Neural progenitor cell (in vitro differentiated cells): ENCODE measurements at regions not wholly inside any gene's neighbourhood (a gene's known extent, or its start where the extent isn't known, plus 50 kb on each side); places are given as distances from the start of the nearest gene placed in this dataset.

Experiments
- DNase-seq: peaks from one replicate; pipeline ENCODE4 v3.0.0-alpha.2; 2016; ENCODE audit warnings: low spot score
- H2AFZ ChIP-seq: fragments of 200-600 bp; sonication (generic); replicated peaks from 2 replicates; pipeline ENCODE4 v1.6.1; 2016; ENCODE audit warnings: antibody characterized with exemption
- H3F3A ChIP-seq: fragments of 200-600 bp; sonication (generic); 2 replicates; pipeline ENCODE4 v1.6.1; 2016; ENCODE audit warnings: antibody characterized with exemption, low read depth
- H3K27ac ChIP-seq: fragments of 200-600 bp; sonication (generic); 2 replicates; pipeline ENCODE4 v1.5.1; 2016; ENCODE audit warnings: mild to moderate bottlenecking
- H3K27me3 ChIP-seq: fragments of 200-600 bp; sonication (generic); 2 replicates; pipeline ENCODE4 v1.6.1; 2016; ENCODE audit warnings: mild to moderate bottlenecking, moderate library complexity
- H3K36me3 ChIP-seq: fragments of 200-600 bp; sonication (generic); 2 replicates; pipeline ENCODE4 v1.5.1; 2016
- H3K4me1 ChIP-seq: fragments of 200-600 bp; sonication (generic); 2 replicates; pipeline ENCODE4 v1.6.1; 2016; ENCODE audit warnings: mixed run types
- H3K4me2 ChIP-seq: fragments of 200-600 bp; sonication (generic); 2 replicates; pipeline ENCODE4 v1.6.1; 2016
- H3K4me3 ChIP-seq: fragments of 200-600 bp; sonication (generic); 2 replicates; pipeline ENCODE4 v1.5.1; 2016
- H3K79me2 ChIP-seq: fragments of 200-600 bp; sonication (generic); 2 replicates; pipeline ENCODE4 v1.6.1; 2016; ENCODE audit warnings: low read depth
- H3K9ac ChIP-seq: fragments of 200-600 bp; sonication (generic); 2 replicates; pipeline ENCODE4 v1.6.1; 2016
- H3K9me3 ChIP-seq: fragments of 200-600 bp; sonication (generic); 2 replicates; pipeline ENCODE4 v1.5.1; 2016; ENCODE audit warnings: low read depth
- H4K20me1 ChIP-seq: fragments of 200-600 bp; sonication (generic); 2 replicates; pipeline ENCODE4 v1.6.1; 2016; ENCODE audit warnings: low read depth
- H3K27ac Mint-ChIP-seq: 3 replicates; pipeline ENCODE4 v1.8.0; 2021; ENCODE audit warnings: mixed read lengths
- H3K27me3 Mint-ChIP-seq: 2 replicates; pipeline ENCODE4 v1.8.0; 2022; ENCODE audit warnings: low read depth, mild to moderate bottlenecking, inconsistent platforms, moderate library complexity, mixed read lengths; ENCODE audit not compliant: insufficient read depth
- H3K36me3 Mint-ChIP-seq: 3 replicates; pipeline ENCODE4 v1.8.0; 2021; ENCODE audit warnings: mixed read lengths
- H3K4me1 Mint-ChIP-seq: 3 replicates; pipeline ENCODE4 v1.8.0; 2021; ENCODE audit warnings: mixed read lengths
- H3K4me3 Mint-ChIP-seq: 3 replicates; pipeline ENCODE4 v1.8.0; 2021; ENCODE audit warnings: mild to moderate bottlenecking, moderate library complexity, mixed read lengths
- H3K9me3 Mint-ChIP-seq: 3 replicates; pipeline ENCODE4 v1.8.0; 2020; ENCODE audit warnings: mixed read lengths
- CTCF ChIP-seq: fragments of 200-600 bp; sonication (generic); IDR thresholded peaks from 2 replicates; pipeline ENCODE4 v1.5.1; 2017; ENCODE audit warnings: antibody characterized with exemption, mild to moderate bottlenecking
- EZH2 ChIP-seq: fragments of 200-600 bp; sonication (generic); IDR thresholded peaks from 2 replicates; pipeline ENCODE4 v1.6.1; 2017; ENCODE audit warnings: antibody characterized with exemption, mild to moderate bottlenecking, moderate library complexity
- EZH2phosphoT487 ChIP-seq: fragments of 200-600 bp; sonication (generic); IDR thresholded peaks from 2 replicates; pipeline ENCODE4 v1.6.1; 2017; ENCODE audit warnings: antibody characterized with exemption

GRCh38 chr3:88626456-88627120 lies 476.8 kb downstream of the C3orf38 start:
- H3K36me3 ChIP-seq, result no peaks in the 10 kb centered on the region
- no peak overlapping the region for H3K4me3 ChIP-seq
- H3K36me3 Mint-ChIP-seq, result no peaks in the 10 kb centered on the region
- no peaks in the 10 kb centered on the region for H3K79me2 ChIP-seq
- no peaks in the 10 kb centered on the region for H4K20me1 ChIP-seq
- no peaks in the 10 kb centered on the region for H3K27me3 Mint-ChIP-seq
- no peak overlapping the region for H3K27ac Mint-ChIP-seq
- H3K9me3 ChIP-seq, result no peaks in the 10 kb centered on the region
- H3K4me1 ChIP-seq, result no peaks in the 10 kb centered on the region
- no peak overlapping the region for H3K9ac ChIP-seq
- DNase-seq, result no peak
- H3K4me3 Mint-ChIP-seq, result no peak overlapping the region
- no peaks in the 10 kb centered on the region for H3K9me3 Mint-ChIP-seq
- TF ChIP-seq CTCF (no peak), EZH2 (no peak), EZH2phosphoT487 (no peak)
- no peaks in the 10 kb centered on the region for H3K27me3 ChIP-seq
- H3K27ac ChIP-seq, result no peak overlapping the region
- H3K4me2 ChIP-seq, result no peak overlapping the region
- no peaks in the 10 kb centered on the region for H3F3A ChIP-seq
- H3K4me1 Mint-ChIP-seq, result no peaks in the 10 kb centered on the region
- H2AFZ ChIP-seq, result peak overlapping the region; percentile 34

- Mint-ChIP-seq H3K9me3 (no peaks in the 10 kb centered on the region), H3K4me3 (no peak overlapping the region), H3K27me3 (no peaks in the 10 kb centered on the region), H3K4me1 (no peaks in the 10 kb centered on the region), H3K36me3 (no peaks in the 10 kb centered on the region), H3K27ac (no peak overlapping the region)
- H2AFZ ChIP-seq, result no peak overlapping the region
- DNase-seq, result no peak
- H3K4me1 ChIP-seq, result no peaks in the 10 kb centered on the region
- no peaks in the 10 kb centered on the region for H4K20me1 ChIP-seq
- no peaks in the 10 kb centered on the region for H3K27me3 ChIP-seq
- no peak overlapping the region for H3K4me2 ChIP-seq
- no peaks in the 10 kb centered on the region for H3F3A ChIP-seq
- no peaks in the 10 kb centered on the region for H3K9me3 ChIP-seq
- no peak overlapping the region for H3K9ac ChIP-seq
- H3K27ac ChIP-seq, result no peak overlapping the region
- no peaks in the 10 kb centered on the region for H3K36me3 ChIP-seq
- no peaks in the 10 kb centered on the region for H3K79me2 ChIP-seq
- H3K4me3 ChIP-seq, result no peak overlapping the region
- TF ChIP-seq CTCF, result no peak
- no peak for TF ChIP-seq EZH2
- no peak for TF ChIP-seq EZH2phosphoT487
Measured at GRCh38 chr3:88628901-88629300, 478.5 kb upstream of the EPHA3 start.

- no peak overlapping the region for H3K9ac ChIP-seq
- no peaks in the 10 kb centered on the region for H3K36me3 ChIP-seq
- Mint-ChIP-seq H3K27ac (no peak overlapping the region), H3K4me3 (no peak overlapping the region), H3K36me3 (no peaks in the 10 kb centered on the region), H3K27me3 (no peaks in the 10 kb centered on the region), H3K9me3 (peaks cover 13% of the 10 kb centered on the region), H3K4me1 (no peaks in the 10 kb centered on the region)
- no peaks in the 10 kb centered on the region for H3K9me3 ChIP-seq
- no peaks in the 10 kb centered on the region for H4K20me1 ChIP-seq
- H3K4me3 ChIP-seq, result no peak overlapping the region
- H3K79me2 ChIP-seq, result no peaks in the 10 kb centered on the region
- no peak for TF ChIP-seq EZH2phosphoT487
- TF ChIP-seq CTCF, result no peak
- no peak for TF ChIP-seq EZH2
- H3K27me3 ChIP-seq, result no peaks in the 10 kb centered on the region
- H3K27ac ChIP-seq, result no peak overlapping the region
- DNase-seq, result no peak
- no peak overlapping the region for H2AFZ ChIP-seq
- H3K4me1 ChIP-seq, result no peaks in the 10 kb centered on the region
- H3K4me2 ChIP-seq, result no peak overlapping the region
- no peaks in the 10 kb centered on the region for H3F3A ChIP-seq
Measured at GRCh38 chr3:88632226-88632625, 475.2 kb upstream of the EPHA3 start.
